Naive thymus-derived CD4-positive, alpha-beta T cell (primary cell): ENCODE measurements at regions not wholly inside any gene's neighbourhood (a gene's known extent, or its start where the extent isn't known, plus 50 kb on each side); places are given as distances from the start of the nearest gene placed in this dataset.
"Not testable (repeated sequence)": the region's sequence is repeated elsewhere in the genome, so short reads cannot be mapped to it uniquely, and the experiment has no call there.

Source experiments
- ATAC-seq: fragments of 150-1000 bp; cut with Tn5 transposase; 2 replicates; pipeline ENCODE4 v1.10.0; 2021; ENCODE audit warnings: mild to moderate bottlenecking, moderate library complexity
- CTCF ChIA-PET: fragments of 350-600 bp; sonication (Branson Sonifier 250); formaldehyde crosslinking; loops from one replicate; lab custom pipeline; 2021; ENCODE audit warnings: antibody characterized with exemption; lab: Charles Lee
- POLR2A ChIA-PET: fragments of 350-600 bp; sonication (Branson Sonifier 250); formaldehyde crosslinking; loops from one replicate; lab custom pipeline; 2021; ENCODE audit warnings: antibody characterized with exemption, inconsistent platforms; lab: Charles Lee
- DNase-seq, 9 donors: peaks; one replicate each; pipeline versions ENCODE4 v3.0.0 to v3.0.0-alpha.2; 2020 to 2022; ENCODE audit warnings: mixed read lengths in 1 of 9
- H3K27ac ChIP-seq: one replicate; pipeline ENCODE4 v1.7.0; 2013; ENCODE audit warnings: mild to moderate bottlenecking, low read depth, low read length, moderate library complexity
- H3K27me3 ChIP-seq, 2 donors: one replicate each; pipeline ENCODE4 v1.7.0; 2013; ENCODE audit warnings: low read length in 2 of 2, mild to moderate bottlenecking in 2 of 2, moderate library complexity in 2 of 2; ENCODE audit not compliant: control insufficient read depth in 2 of 2, insufficient read depth in 2 of 2
- H3K36me3 ChIP-seq, 3 experiments: 1 replicate in 2 of 3; 2 replicates in 1 of 3; pipeline ENCODE4 v1.7.0; 2013; ENCODE audit warnings: low read length in 3 of 3, mild to moderate bottlenecking in 3 of 3, moderate library complexity in 1 of 3; ENCODE audit not compliant: insufficient read depth in 3 of 3, control insufficient read depth in 2 of 3
- H3K4me1 ChIP-seq, 2 donors: one replicate each; pipeline ENCODE4 v1.7.0; 2013; ENCODE audit warnings: low read length in 2 of 2, mild to moderate bottlenecking in 2 of 2, moderate library complexity in 1 of 2; ENCODE audit not compliant: control insufficient read depth in 2 of 2, insufficient read depth in 2 of 2
- H3K4me3 ChIP-seq: 2 replicates; pipeline ENCODE4 v1.7.0; 2013; ENCODE audit warnings: mild to moderate bottlenecking, low read length
- H3K9me3 ChIP-seq, 3 experiments: 1 replicate in 2 of 3; 2 replicates in 1 of 3; pipeline ENCODE4 v1.7.0; 2013; ENCODE audit warnings: low read length in 3 of 3; ENCODE audit not compliant: control insufficient read depth in 2 of 3
- H3K27ac Mint-ChIP-seq, 9 donors: one replicate each; pipeline ENCODE4 v1.8.0; 2020 to 2022; ENCODE audit warnings: mixed read lengths in 9 of 9, mild to moderate bottlenecking in 8 of 9, moderate library complexity in 5 of 9, inconsistent platforms in 2 of 9
- H3K27me3 Mint-ChIP-seq, 5 donors: one replicate each; pipeline ENCODE4 v1.8.0; 2021 to 2022; ENCODE audit warnings: mixed read lengths in 5 of 5, mild to moderate bottlenecking in 1 of 5
- H3K36me3 Mint-ChIP-seq, 5 donors: one replicate each; pipeline ENCODE4 v1.8.0; 2020 to 2022; ENCODE audit warnings: mixed read lengths in 5 of 5, mild to moderate bottlenecking in 3 of 5, inconsistent platforms in 1 of 5
- H3K4me1 Mint-ChIP-seq, 7 donors: one replicate each; pipeline ENCODE4 v1.8.0; 2020 to 2022; ENCODE audit warnings: mixed read lengths in 7 of 7, mild to moderate bottlenecking in 3 of 7, inconsistent platforms in 1 of 7
- H3K4me3 Mint-ChIP-seq, 10 donors: one replicate each; pipeline ENCODE4 v1.8.0; 2020 to 2022; ENCODE audit warnings: mild to moderate bottlenecking in 10 of 10, mixed read lengths in 10 of 10, moderate library complexity in 6 of 10, inconsistent platforms in 2 of 10
- H3K9me3 Mint-ChIP-seq, 11 donors: one replicate each; pipeline ENCODE4 v1.8.0; 2020 to 2022; ENCODE audit warnings: mixed read lengths in 11 of 11, mild to moderate bottlenecking in 4 of 11, inconsistent platforms in 1 of 11, moderate library complexity in 1 of 11
- intact Hi-C, 2 donors: fragments of 100-400 bp; cut with micrococcal nuclease; formaldehyde crosslinking; loops; one replicate each; pipeline ENCODE4 v1.15.1; 2023

GRCh38 chr3:188021502-188022040 lies 132.4 kb upstream of the LPP start:
- intact Hi-C loops: no loop called here
- no peak overlapping the region for H3K27ac Mint-ChIP-seq

GRCh38 chr3:188022902-188023301 lies 131.1 kb upstream of the LPP start:
- intact Hi-C loops, H3K4me1 Mint-ChIP-seq, H3K4me3 Mint-ChIP-seq, H3K27ac ChIP-seq, H3K27ac Mint-ChIP-seq, POLR2A ChIA-PET, H3K27me3 Mint-ChIP-seq, ATAC-seq, H3K4me1 ChIP-seq, H3K4me3 ChIP-seq, H3K27me3 ChIP-seq, H3K36me3 ChIP-seq, CTCF ChIA-PET, DNase-seq, H3K9me3 ChIP-seq: not testable (repeated sequence)
- peaks cover 0 to 23% (median 0%) of the 10 kb centered on the region in 5 donors for H3K36me3 Mint-ChIP-seq
- H3K9me3 Mint-ChIP-seq: peaks cover 0 to 17% (median 0%) of the 10 kb centered on the region in 11 donors

More at GRCh38 chr3:188021502-188022040, 132.4 kb upstream of the LPP start:
- ChIA-PET POLR2A (no interaction called here), CTCF (interaction anchor here (0.6 kb wide), 1 partner anchor 10 kb away, joined by 5 read pairs; no protein-coding TSS in a partner anchor)
- Histone ChIP-seq H3K4me3 (no peak overlapping the region), H3K36me3 (no peaks in the 10 kb centered on the region), H3K27ac (no peak overlapping the region), H3K27me3 (no peaks in the 10 kb centered on the region), H3K9me3 (no peaks in the 10 kb centered on the region), H3K4me1 (no peaks in the 10 kb centered on the region)
- H3K4me1 Mint-ChIP-seq: peaks cover 0 to 4% (median 0%) of the 10 kb centered on the region in 7 donors
- no peak overlapping the region for H3K4me3 Mint-ChIP-seq
- ATAC-seq (no peak), DNase-seq (no peak)
- peaks cover 0 to 22% (median 0%) of the 10 kb centered on the region in 5 donors for H3K36me3 Mint-ChIP-seq
- peaks cover 0 to 16% (median 0%) of the 10 kb centered on the region in 11 donors for H3K9me3 Mint-ChIP-seq
- no peaks in the 10 kb centered on the region for H3K27me3 Mint-ChIP-seq

GRCh38 chr3:188025555-188025954 lies 128.4 kb upstream of the LPP start:
- Histone ChIP-seq H3K4me1 (no peaks in the 10 kb centered on the region), H3K9me3 (no peaks in the 10 kb centered on the region), H3K27ac (no peak overlapping the region), H3K4me3 (no peak overlapping the region), H3K27me3 (no peaks in the 10 kb centered on the region), H3K36me3 (no peaks in the 10 kb centered on the region)
- CTCF ChIA-PET: no interaction called here
- POLR2A ChIA-PET: no interaction called here
- Mint-ChIP-seq H3K4me1 (peaks cover 0 to 4% (median 0%) of the 10 kb centered on the region in 7 donors), H3K9me3 (peaks cover 0 to 14% (median 0%) of the 10 kb centered on the region in 11 donors), H3K4me3 (no peak overlapping the region), H3K27me3 (peaks cover 0 to 2% (median 0%) of the 10 kb centered on the region in 5 donors), H3K27ac (no peak overlapping the region), H3K36me3 (peaks cover 0 to 18% (median 0%) of the 10 kb centered on the region in 5 donors)
- no peak for DNase-seq
- intact Hi-C loops: no loop called here
- no peak for ATAC-seq

GRCh38 chr3:188026191-188026968 lies 127.6 kb upstream of the LPP start:
- peaks cover 0 to 7% (median 0%) of the 10 kb centered on the region in 7 donors for H3K4me1 Mint-ChIP-seq
- H3K36me3 ChIP-seq: no peaks in the 10 kb centered on the region
- H3K4me1 ChIP-seq: no peaks in the 10 kb centered on the region
- no peak for DNase-seq
- ATAC-seq: no peak
- intact Hi-C loops: no loop called here
- peaks cover 0 to 11% (median 0%) of the 10 kb centered on the region in 5 donors for H3K36me3 Mint-ChIP-seq
- peaks cover 0 to 10% (median 0%) of the 10 kb centered on the region in 11 donors for H3K9me3 Mint-ChIP-seq
- H3K9me3 ChIP-seq: no peaks in the 10 kb centered on the region
- no peak overlapping the region for H3K27ac Mint-ChIP-seq
- H3K4me3 Mint-ChIP-seq: no peak overlapping the region
- CTCF ChIA-PET: no interaction called here
- POLR2A ChIA-PET: no interaction called here
- H3K27me3 ChIP-seq: no peaks in the 10 kb centered on the region
- H3K4me3 ChIP-seq: no peak overlapping the region
- peaks cover 0 to 2% (median 0%) of the 10 kb centered on the region in 5 donors for H3K27me3 Mint-ChIP-seq
- no peak overlapping the region for H3K27ac ChIP-seq

GRCh38 chr3:188031121-188031520 lies 122.8 kb upstream of the LPP start:
- peaks cover 0 to 6% (median 0%) of the 10 kb centered on the region in 5 donors for H3K27me3 Mint-ChIP-seq
- H3K4me1 ChIP-seq: no peaks in the 10 kb centered on the region
- ATAC-seq: no peak
- H3K36me3 Mint-ChIP-seq: peaks cover 0 to 20% (median 3%) of the 10 kb centered on the region in 5 donors
- H3K9me3 Mint-ChIP-seq: peaks cover 0 to 8% (median 0%) of the 10 kb centered on the region in 11 donors
- no peak overlapping the region for H3K4me3 Mint-ChIP-seq
- H3K4me1 Mint-ChIP-seq: peaks cover 0 to 10% (median 0%) of the 10 kb centered on the region in 7 donors
- no peak overlapping the region for H3K4me3 ChIP-seq
- no peak overlapping the region for H3K27ac Mint-ChIP-seq
- intact Hi-C loops: no loop called here
- no peak for DNase-seq
- POLR2A ChIA-PET: no interaction called here
- H3K27me3 ChIP-seq: no peaks in the 10 kb centered on the region
- no peaks in the 10 kb centered on the region for H3K36me3 ChIP-seq
- H3K9me3 ChIP-seq: no peaks in the 10 kb centered on the region
- no peak overlapping the region for H3K27ac ChIP-seq
- CTCF ChIA-PET: no interaction called here

GRCh38 chr3:188034989-188035388 lies 119.0 kb upstream of the LPP start:
- no peak for ATAC-seq
- Mint-ChIP-seq H3K9me3 (peaks cover 0 to 8% (median 0%) of the 10 kb centered on the region in 11 donors), H3K36me3 (peaks cover 0 to 18% (median 3%) of the 10 kb centered on the region in 5 donors), H3K4me3 (no peak overlapping the region), H3K27ac (no peak overlapping the region), H3K27me3 (peaks cover 0 to 5% (median 0%) of the 10 kb centered on the region in 5 donors), H3K4me1 (peaks cover 0 to 16% (median 0%) of the 10 kb centered on the region in 7 donors)
- Histone ChIP-seq H3K9me3 (no peaks in the 10 kb centered on the region), H3K4me3 (no peak overlapping the region), H3K36me3 (no peaks in the 10 kb centered on the region), H3K4me1 (no peaks in the 10 kb centered on the region), H3K27me3 (no peaks in the 10 kb centered on the region), H3K27ac (no peak overlapping the region)
- CTCF ChIA-PET: no interaction called here
- no peak for DNase-seq
- POLR2A ChIA-PET: no interaction called here
- intact Hi-C loops: no loop called here
